ENCODE measurements at regions not wholly inside any gene's neighbourhood (a gene's known extent, or its start where the extent isn't known, plus 50 kb on each side); places are given as distances from the start of the nearest gene placed in this dataset.

DNA sequence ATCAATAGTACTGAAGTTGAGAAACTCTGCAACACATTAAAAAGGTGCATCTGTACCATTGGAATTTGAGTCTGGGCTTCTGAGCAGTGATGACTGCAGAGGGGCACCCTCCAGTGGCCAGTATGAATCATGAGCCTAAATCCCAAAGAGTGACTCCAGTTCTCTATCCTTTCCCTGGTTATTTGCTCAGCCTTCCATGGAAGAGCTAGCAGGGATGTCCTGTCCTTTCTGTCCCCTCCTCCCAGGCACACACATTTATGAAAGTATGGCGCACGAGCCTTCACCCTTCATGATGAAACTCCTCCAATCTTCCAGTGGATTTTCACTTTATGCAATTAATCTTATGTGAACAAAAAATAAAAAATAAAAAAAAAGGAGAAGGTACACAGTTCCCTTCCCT is 81.0 kb downstream of the ESM1 start:
- Histone ChIP-seq H3K4me3 (ENCODE audit: low read depth in 1 of 5, low read length in 5 of 5) (no peak overlapping the region), H3K9me3 (ENCODE audit: control insufficient read depth in 5 of 5, low read length in 5 of 5) (no peaks in the 10 kb centered on the region), H3K27ac (ENCODE audit: low read depth, low read length) (no peak overlapping the region), H3K36me3 (ENCODE audit: control insufficient read depth in 5 of 5, insufficient read depth in 5 of 5, low read length in 5 of 5) (no peaks in the 10 kb centered on the region), H3K9ac (ENCODE audit: low read length in 5 of 5) (no peak overlapping the region), H3K4me1 (ENCODE audit: control insufficient read depth in 5 of 5, insufficient read depth in 5 of 5, low read length in 5 of 5) (no peaks in the 10 kb centered on the region), H3K27me3 (ENCODE audit: control insufficient read depth in 5 of 5, insufficient read depth in 4 of 5, low read length in 5 of 5) (peaks cover 0 to 9% (median 0%) of the 10 kb centered on the region in 5 donors)

DNA sequence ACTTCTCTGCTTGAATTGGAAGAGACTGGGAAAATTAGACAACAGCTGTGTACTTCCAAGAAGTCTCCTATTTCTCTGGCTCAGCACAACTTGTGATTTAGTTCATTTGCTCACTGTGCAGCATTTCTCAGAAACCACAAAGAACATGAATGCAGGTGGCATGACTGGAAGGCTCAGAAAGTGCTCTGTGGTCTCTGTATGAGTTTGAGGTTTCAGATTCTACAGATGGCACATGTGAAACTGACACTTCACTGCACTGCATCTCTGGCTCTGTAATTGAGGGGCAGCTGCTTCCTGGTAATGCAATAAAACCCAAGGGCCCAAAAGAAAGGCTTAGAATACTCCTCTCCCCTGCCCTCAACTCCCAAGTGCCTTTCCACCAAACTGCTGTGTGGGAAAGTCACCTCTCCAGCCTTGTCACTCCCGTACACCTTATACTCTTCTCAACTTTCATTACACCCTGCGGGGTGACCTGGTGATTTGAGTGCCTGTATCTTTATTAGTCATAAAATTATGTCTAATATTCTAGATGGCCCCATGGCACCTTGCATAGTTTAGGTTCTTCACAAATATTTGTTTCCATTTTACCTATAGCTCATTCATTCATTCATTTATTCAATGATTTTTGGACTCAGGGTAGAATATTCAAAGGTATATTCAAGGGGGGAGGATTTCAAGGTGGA is 82.5 kb downstream of the ESM1 start:
- Histone ChIP-seq H3K9me3 (ENCODE audit: control insufficient read depth in 5 of 5, low read length in 5 of 5) (no peaks in the 10 kb centered on the region), H3K4me1 (ENCODE audit: control insufficient read depth in 5 of 5, insufficient read depth in 5 of 5, low read length in 5 of 5) (no peaks in the 10 kb centered on the region), H3K27ac (ENCODE audit: low read depth, low read length) (no peak overlapping the region), H3K36me3 (ENCODE audit: control insufficient read depth in 5 of 5, insufficient read depth in 5 of 5, low read length in 5 of 5) (no peaks in the 10 kb centered on the region), H3K9ac (ENCODE audit: low read length in 5 of 5) (no peak overlapping the region), H3K27me3 (ENCODE audit: control insufficient read depth in 5 of 5, insufficient read depth in 4 of 5, low read length in 5 of 5) (peaks cover 0 to 5% (median 3%) of the 10 kb centered on the region in 5 donors), H3K4me3 (ENCODE audit: low read depth in 1 of 5, low read length in 5 of 5) (no peak overlapping the region)

DNA sequence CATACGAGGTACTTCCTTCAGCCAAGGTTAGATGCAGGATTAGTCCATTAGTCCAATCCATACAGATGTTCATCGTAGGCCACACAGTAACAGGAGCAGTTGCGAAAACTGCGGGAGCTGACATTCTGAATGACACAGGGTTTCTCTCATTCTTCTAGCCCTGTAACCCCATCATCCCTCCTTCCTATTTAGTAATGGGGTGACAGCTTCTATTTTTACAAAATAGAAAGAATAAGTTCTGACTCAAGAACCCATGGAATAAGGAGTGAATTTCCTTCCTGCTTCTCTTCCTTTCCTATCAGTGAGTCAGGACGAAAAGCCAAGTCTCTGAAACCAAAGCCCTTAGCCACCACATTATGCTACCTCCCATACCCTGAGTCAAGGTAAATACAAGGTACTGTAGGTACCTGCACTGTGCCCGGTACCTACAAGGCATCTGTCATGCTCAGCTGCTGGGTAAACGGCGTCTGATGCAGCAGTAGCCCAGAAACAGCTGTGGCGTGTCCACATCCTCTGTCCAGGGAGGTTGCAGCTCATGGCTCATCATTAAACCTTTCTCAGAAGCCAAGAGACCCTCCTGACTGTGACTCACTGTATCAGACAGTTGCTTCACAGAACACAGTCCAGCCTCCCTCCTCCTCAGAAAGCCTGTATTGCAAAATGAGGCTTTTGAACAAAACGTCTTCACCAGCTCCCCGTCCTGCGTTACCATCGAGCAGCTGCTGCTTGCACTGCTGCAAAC is 84.2 kb downstream of the ESM1 start:
- Histone ChIP-seq H3K27me3 (ENCODE audit: control insufficient read depth in 5 of 5, insufficient read depth in 4 of 5, low read length in 5 of 5) (peaks cover 0 to 5% (median 3%) of the 10 kb centered on the region in 5 donors), H3K9ac (ENCODE audit: low read length in 5 of 5) (no peak overlapping the region), H3K4me3 (ENCODE audit: low read depth in 1 of 5, low read length in 5 of 5) (no peak overlapping the region), H3K36me3 (ENCODE audit: control insufficient read depth in 5 of 5, insufficient read depth in 5 of 5, low read length in 5 of 5) (no peaks in the 10 kb centered on the region), H3K4me1 (ENCODE audit: control insufficient read depth in 5 of 5, insufficient read depth in 5 of 5, low read length in 5 of 5) (no peaks in the 10 kb centered on the region), H3K9me3 (ENCODE audit: control insufficient read depth in 5 of 5, low read length in 5 of 5) (no peaks in the 10 kb centered on the region), H3K27ac (ENCODE audit: low read depth, low read length) (no peak overlapping the region)

DNA sequence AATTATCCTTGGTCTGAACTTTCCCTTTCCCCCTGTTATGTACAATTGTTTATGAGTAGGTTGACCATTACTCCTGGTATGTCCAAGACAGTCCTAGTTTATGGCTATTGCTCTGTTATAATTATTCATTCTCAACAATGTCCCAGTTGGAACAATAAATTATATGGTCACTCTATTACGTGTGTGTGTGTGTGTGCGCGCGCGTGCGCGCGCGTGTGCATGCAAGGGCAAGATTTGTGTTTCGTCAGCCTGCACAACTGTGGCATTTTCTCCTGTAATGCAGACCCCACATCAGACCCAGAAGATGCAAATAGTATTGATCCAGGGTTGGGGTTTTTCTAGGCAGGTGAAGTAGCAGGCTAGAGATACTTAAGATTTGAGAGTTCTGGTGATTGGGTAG is 88.4 kb downstream of the ESM1 start:
- H3K27ac ChIP-seq (ENCODE audit: low read depth, low read length): no peak overlapping the region
- no peak overlapping the region for H3K9ac ChIP-seq (ENCODE audit: low read length in 5 of 5)
- H3K9me3 ChIP-seq (ENCODE audit: control insufficient read depth in 5 of 5, low read length in 5 of 5): no peaks in the 10 kb centered on the region
- no peak overlapping the region for H3K4me3 ChIP-seq (ENCODE audit: low read depth in 1 of 5, low read length in 5 of 5)
- no peaks in the 10 kb centered on the region for H3K36me3 ChIP-seq (ENCODE audit: control insufficient read depth in 5 of 5, insufficient read depth in 5 of 5, low read length in 5 of 5)
- H3K27me3 ChIP-seq (ENCODE audit: control insufficient read depth in 5 of 5, insufficient read depth in 4 of 5, low read length in 5 of 5): peaks cover 0 to 5% (median 3%) of the 10 kb centered on the region in 5 donors
- peaks cover 0 to 3% (median 0%) of the 10 kb centered on the region in 5 donors for H3K4me1 ChIP-seq (ENCODE audit: control insufficient read depth in 5 of 5, insufficient read depth in 5 of 5, low read length in 5 of 5)

DNA sequence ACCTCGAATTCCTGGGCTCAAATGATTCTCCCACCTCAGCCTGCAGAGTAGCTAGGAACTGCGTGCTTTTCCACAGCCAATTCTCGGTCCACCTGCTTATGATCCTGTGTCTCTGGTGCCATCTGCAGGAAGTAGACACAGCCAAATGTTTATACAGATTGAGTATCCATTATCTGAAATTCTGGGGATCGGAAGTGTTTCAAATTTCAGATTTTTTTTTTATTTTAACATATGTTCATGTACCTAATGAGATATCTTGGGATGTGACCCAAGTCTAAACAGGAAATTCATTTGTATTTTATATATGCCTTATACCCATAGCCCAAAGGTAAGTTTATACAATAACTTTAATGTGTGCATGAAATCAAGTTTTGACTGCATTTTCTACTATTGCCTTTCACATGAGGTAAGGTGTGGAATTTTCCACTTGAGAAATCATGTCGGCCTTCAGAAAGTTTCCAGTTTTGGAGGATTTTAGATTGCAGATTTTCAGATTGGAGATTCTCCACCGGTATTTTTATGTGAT is 89.5 kb downstream of the ESM1 start:
- H3K36me3 ChIP-seq (ENCODE audit: control insufficient read depth in 5 of 5, insufficient read depth in 5 of 5, low read length in 5 of 5): no peaks in the 10 kb centered on the region
- H3K4me1 ChIP-seq (ENCODE audit: control insufficient read depth in 5 of 5, insufficient read depth in 5 of 5, low read length in 5 of 5): peaks cover 0 to 3% (median 0%) of the 10 kb centered on the region in 5 donors
- no peak overlapping the region for H3K27ac ChIP-seq (ENCODE audit: low read depth, low read length)
- H3K27me3 ChIP-seq (ENCODE audit: control insufficient read depth in 5 of 5, insufficient read depth in 4 of 5, low read length in 5 of 5): peaks cover 0 to 5% (median 0%) of the 10 kb centered on the region in 5 donors
- H3K4me3 ChIP-seq (ENCODE audit: low read depth in 1 of 5, low read length in 5 of 5): no peak overlapping the region
- H3K9ac ChIP-seq (ENCODE audit: low read length in 5 of 5): no peak overlapping the region
- H3K9me3 ChIP-seq (ENCODE audit: control insufficient read depth in 5 of 5, low read length in 5 of 5): no peaks in the 10 kb centered on the region

DNA sequence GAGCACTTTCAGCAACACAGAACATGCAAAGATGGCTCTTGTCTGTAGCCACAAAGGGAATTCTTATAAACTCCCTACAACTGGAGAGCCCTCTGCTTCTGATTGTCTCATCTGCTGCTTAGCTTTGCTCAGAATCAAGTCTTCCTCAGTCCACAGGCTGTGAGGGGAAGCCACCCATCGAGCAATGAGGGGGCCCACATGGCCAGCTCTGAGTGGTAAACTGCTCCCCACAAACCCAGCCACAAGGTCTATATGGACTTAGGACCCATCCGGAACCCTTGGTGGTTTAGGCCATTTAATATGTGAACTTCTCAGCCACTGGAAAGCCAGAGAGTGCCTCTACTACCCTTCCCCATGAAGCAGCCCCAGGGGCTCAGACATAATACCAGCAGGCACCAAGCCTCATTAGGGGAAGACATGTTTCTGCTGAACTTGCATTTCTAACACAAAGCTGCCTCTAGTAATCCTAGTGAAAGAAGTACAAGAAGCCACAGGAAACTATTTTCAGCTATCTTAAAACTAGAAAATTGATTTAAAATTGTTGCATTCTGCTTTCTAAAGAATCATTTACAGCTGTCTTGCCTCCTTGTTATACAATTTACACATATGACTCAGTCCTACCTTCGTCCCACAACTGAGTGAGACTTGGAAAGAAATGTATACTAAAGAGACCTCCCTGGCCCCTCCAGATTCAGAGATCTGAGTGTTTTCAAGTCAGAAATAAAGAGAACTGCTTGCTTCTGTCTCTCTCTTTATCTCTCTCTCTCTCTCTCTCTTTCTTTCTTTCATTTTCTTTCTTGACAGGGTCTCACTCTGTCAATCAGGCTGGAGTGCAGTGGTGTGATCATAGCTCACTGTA is 90.2 kb downstream of the ESM1 start:
- no peak overlapping the region for H3K27ac ChIP-seq (ENCODE audit: low read depth, low read length)
- H3K9me3 ChIP-seq (ENCODE audit: control insufficient read depth in 5 of 5, low read length in 5 of 5): no peaks in the 10 kb centered on the region
- H3K36me3 ChIP-seq (ENCODE audit: control insufficient read depth in 5 of 5, insufficient read depth in 5 of 5, low read length in 5 of 5): no peaks in the 10 kb centered on the region
- peaks cover 0 to 3% (median 0%) of the 10 kb centered on the region in 5 donors for H3K4me1 ChIP-seq (ENCODE audit: control insufficient read depth in 5 of 5, insufficient read depth in 5 of 5, low read length in 5 of 5)
- H3K4me3 ChIP-seq (ENCODE audit: low read depth in 1 of 5, low read length in 5 of 5): no peak overlapping the region
- no peak overlapping the region for H3K9ac ChIP-seq (ENCODE audit: low read length in 5 of 5)
- peaks cover 0 to 5% (median 0%) of the 10 kb centered on the region in 5 donors for H3K27me3 ChIP-seq (ENCODE audit: control insufficient read depth in 5 of 5, insufficient read depth in 4 of 5, low read length in 5 of 5)

DNA sequence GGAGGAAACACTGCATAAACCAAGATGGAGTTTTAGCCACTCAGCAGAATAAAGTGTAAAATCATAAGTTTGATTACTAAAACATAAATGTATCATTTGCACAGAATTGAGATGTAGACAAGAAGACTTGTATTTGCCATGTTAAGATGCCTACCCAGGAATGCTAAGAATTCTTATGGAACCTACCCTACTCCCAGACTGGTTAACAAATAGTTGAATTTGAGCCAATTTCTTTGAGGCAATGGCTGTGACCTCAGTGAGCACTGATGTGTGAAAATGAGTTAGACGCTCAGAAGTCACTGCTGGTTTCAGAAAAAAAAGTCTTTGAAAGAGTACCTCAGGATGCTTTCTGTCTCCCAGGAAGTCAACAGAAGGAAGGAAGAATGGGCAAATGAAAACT is 95.6 kb downstream of the ESM1 start:
- no peaks in the 10 kb centered on the region for H3K4me1 ChIP-seq (ENCODE audit: control insufficient read depth in 5 of 5, insufficient read depth in 5 of 5, low read length in 5 of 5)
- no peaks in the 10 kb centered on the region for H3K9me3 ChIP-seq (ENCODE audit: control insufficient read depth in 5 of 5, low read length in 5 of 5)
- no peak overlapping the region for H3K27ac ChIP-seq (ENCODE audit: low read depth, low read length)
- H3K27me3 ChIP-seq (ENCODE audit: control insufficient read depth in 5 of 5, insufficient read depth in 4 of 5, low read length in 5 of 5): no peaks in the 10 kb centered on the region
- no peak overlapping the region for H3K9ac ChIP-seq (ENCODE audit: low read length in 5 of 5)
- no peak overlapping the region for H3K4me3 ChIP-seq (ENCODE audit: low read depth in 1 of 5, low read length in 5 of 5)
- no peaks in the 10 kb centered on the region for H3K36me3 ChIP-seq (ENCODE audit: control insufficient read depth in 5 of 5, insufficient read depth in 5 of 5, low read length in 5 of 5)

DNA sequence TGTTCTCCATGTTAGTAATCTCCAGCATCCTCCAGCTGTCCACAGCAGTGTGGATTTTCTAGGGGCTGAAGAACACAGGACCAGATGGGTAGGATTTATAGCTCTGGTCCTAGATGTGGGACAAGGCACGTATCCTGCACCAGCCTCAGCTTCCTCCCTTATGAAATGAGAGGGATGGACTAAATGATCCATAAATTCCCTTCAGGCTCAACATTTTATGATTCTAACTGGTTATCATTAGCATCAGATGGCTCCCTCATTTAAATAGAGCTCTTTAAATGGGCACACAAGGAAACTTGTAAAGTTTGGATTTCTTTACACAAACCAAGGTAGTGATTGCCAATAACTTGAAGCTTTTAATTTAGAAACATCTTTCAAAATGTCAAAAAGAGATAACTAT is 97.7 kb downstream of the ESM1 start:
- Histone ChIP-seq H3K9me3 (ENCODE audit: control insufficient read depth in 5 of 5, low read length in 5 of 5) (no peaks in the 10 kb centered on the region), H3K4me3 (ENCODE audit: low read depth in 1 of 5, low read length in 5 of 5) (no peak overlapping the region), H3K36me3 (ENCODE audit: control insufficient read depth in 5 of 5, insufficient read depth in 5 of 5, low read length in 5 of 5) (no peaks in the 10 kb centered on the region)

DNA sequence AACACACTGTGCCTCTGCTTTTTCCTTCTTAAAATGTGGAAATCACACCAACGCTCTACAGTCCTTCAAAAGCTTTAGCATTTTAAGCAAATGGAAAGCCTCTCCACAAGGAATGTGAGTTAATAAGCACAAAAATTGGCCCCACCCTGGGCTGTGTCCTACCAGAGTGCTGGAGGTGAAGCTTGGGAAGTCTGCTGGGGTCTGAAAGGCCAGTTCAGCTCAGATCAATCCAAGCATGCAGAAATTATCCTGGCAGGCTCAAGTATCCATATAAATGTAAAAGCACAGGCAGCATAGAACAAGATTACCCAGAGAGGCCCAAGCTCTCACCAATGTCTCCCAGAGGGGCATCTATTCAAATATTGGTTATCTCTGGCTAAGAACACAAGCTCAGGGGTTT is 98.5 kb downstream of the ESM1 start:
- Histone ChIP-seq H3K9ac (ENCODE audit: low read length in 5 of 5) (no peak overlapping the region), H3K27me3 (ENCODE audit: control insufficient read depth in 5 of 5, insufficient read depth in 4 of 5, low read length in 5 of 5) (peaks cover 0 to 9% (median 0%) of the 10 kb centered on the region in 5 donors), H3K4me3 (ENCODE audit: low read depth in 1 of 5, low read length in 5 of 5) (no peak overlapping the region), H3K36me3 (ENCODE audit: control insufficient read depth in 5 of 5, insufficient read depth in 5 of 5, low read length in 5 of 5) (no peaks in the 10 kb centered on the region), H3K9me3 (ENCODE audit: control insufficient read depth in 5 of 5, low read length in 5 of 5) (no peaks in the 10 kb centered on the region), H3K4me1 (ENCODE audit: control insufficient read depth in 5 of 5, insufficient read depth in 5 of 5, low read length in 5 of 5) (peaks cover 0 to 14% (median 12%) of the 10 kb centered on the region in 5 donors), H3K27ac (ENCODE audit: low read depth, low read length) (no peak overlapping the region)

More for the DNA sequence above, 97.7 kb downstream of the ESM1 start:
- Histone ChIP-seq H3K9ac (ENCODE audit: low read length in 5 of 5) (no peak overlapping the region), H3K27ac (ENCODE audit: low read depth, low read length) (no peak overlapping the region), H3K27me3 (ENCODE audit: control insufficient read depth in 5 of 5, insufficient read depth in 4 of 5, low read length in 5 of 5) (peaks cover 0 to 9% (median 0%) of the 10 kb centered on the region in 5 donors), H3K4me1 (ENCODE audit: control insufficient read depth in 5 of 5, insufficient read depth in 5 of 5, low read length in 5 of 5) (peaks cover 0 to 14% (median 12%) of the 10 kb centered on the region in 5 donors)
